Kidney (tissue), 13 donors: ENCODE measurements at regions not wholly inside any gene's neighbourhood (a gene's known extent, or its start where the extent isn't known, plus 50 kb on each side); places are given as distances from the start of the nearest gene placed in this dataset.

Experiments
- DNase-seq, 5 donors: peaks; one replicate each; pipeline ENCODE4 v3.0.0-alpha.2; 2013 to 2020
- FAIRE-seq: peaks from 2 replicates; lab custom pipeline; 2012; peaks lifted over from hg19 to GRCh38; lab: Jason Lieb, UNC
- H3K27ac ChIP-seq, 2 donors: one replicate each; pipeline ENCODE4 v1.7.0; 2013; ENCODE audit warnings: low read depth in 2 of 2, low read length in 2 of 2, inconsistent platforms in 1 of 2
- H3K27me3 ChIP-seq: one replicate; pipeline ENCODE4 v1.7.1; 2013; ENCODE audit warnings: low read length, inconsistent platforms; ENCODE audit not compliant: control insufficient read depth, insufficient read depth
- H3K36me3 ChIP-seq, 3 donors: one replicate each; pipeline versions ENCODE4 v1.7.0 to v1.7.1; 2013; ENCODE audit warnings: low read length in 3 of 3, control low read depth in 1 of 3, inconsistent platforms in 1 of 3; ENCODE audit not compliant: insufficient read depth in 3 of 3, control insufficient read depth in 2 of 3
- H3K4me1 ChIP-seq, 3 donors: one replicate each; pipeline versions ENCODE4 v1.7.0 to v1.7.1; 2013; ENCODE audit warnings: low read length in 3 of 3, inconsistent platforms in 1 of 3, low read depth in 1 of 3; ENCODE audit not compliant: control insufficient read depth in 2 of 3, insufficient read depth in 2 of 3
- H3K4me3 ChIP-seq, 3 donors: one replicate each; pipeline versions ENCODE4 v1.7.0 to v1.8.1; 2013; ENCODE audit warnings: low read length in 3 of 3, control low read depth in 1 of 3, inconsistent platforms in 1 of 3
- H3K9ac ChIP-seq, 3 donors: one replicate each; pipeline versions ENCODE4 v1.7.0 to v1.7.1; 2013; ENCODE audit warnings: low read length in 3 of 3, control low read depth in 1 of 3, inconsistent platforms in 1 of 3
- H3K9me3 ChIP-seq, 3 donors: one replicate each; pipeline versions ENCODE4 v1.7.0 to v1.7.1; 2013; ENCODE audit warnings: low read length in 3 of 3, control low read depth in 1 of 3, inconsistent platforms in 1 of 3; ENCODE audit not compliant: control insufficient read depth in 2 of 3, insufficient read depth in 1 of 3
- CTCF ChIP-seq: IDR thresholded peaks from 3 replicates; pipeline ENCODE4 v1.5.1; 2012; ENCODE audit warnings: mild to moderate bottlenecking, moderate library complexity, borderline replicate concordance; ENCODE audit not compliant: insufficient read depth; ENCODE audit errors: extremely low read depth
- intact Hi-C: fragments of 100-400 bp; cut with DNase I; formaldehyde crosslinking; loops from one replicate; pipeline ENCODE4 v1.11.1; 2022
- donor health status: control.
- donor health status: control.
- donor health status: control.
- donor health status: control.
- donor health status: control.
- donor health status: DM: yes; HTN: yes; CAD: no.
- donor health status: Normal renal cell carcinoma (clear cell type).

GRCh38 chr4:162707962-162708361, 458.7 kb downstream of the NAF1 start:
- intact Hi-C loops, result no loop called here
- H3K9ac ChIP-seq, result no peak overlapping the region

GRCh38 chr4:162706632-162707031, 460.1 kb downstream of the NAF1 start:
- H3K27ac ChIP-seq, result no peak overlapping the region
- no peak for FAIRE-seq
- no peak overlapping the region for H3K9ac ChIP-seq
- no peak for TF ChIP-seq CTCF
- intact Hi-C loops, result no loop called here
- DNase-seq, result no peak
- H3K36me3 ChIP-seq, result no peaks in the 10 kb centered on the region
- H3K4me1 ChIP-seq, result no peaks in the 10 kb centered on the region
- no peaks in the 10 kb centered on the region for H3K9me3 ChIP-seq
- no peaks in the 10 kb centered on the region for H3K27me3 ChIP-seq
- no peak overlapping the region for H3K4me3 ChIP-seq

More at GRCh38 chr4:162707962-162708361, 458.7 kb downstream of the NAF1 start:
- Histone ChIP-seq H3K4me1 (no peaks in the 10 kb centered on the region), H3K4me3 (no peak overlapping the region), H3K9me3 (no peaks in the 10 kb centered on the region), H3K27ac (no peak overlapping the region), H3K27me3 (no peaks in the 10 kb centered on the region), H3K36me3 (no peaks in the 10 kb centered on the region)
- no peak for TF ChIP-seq CTCF
- DNase-seq, result no peak
- FAIRE-seq, result no peak

GRCh38 chr4:162706051-162706450, 460.6 kb downstream of the NAF1 start:
- H3K9ac ChIP-seq, result no peak overlapping the region
- no peaks in the 10 kb centered on the region for H3K9me3 ChIP-seq
- H3K27ac ChIP-seq, result no peak overlapping the region
- TF ChIP-seq CTCF, result no peak
- intact Hi-C loops, result no loop called here
- DNase-seq (no peak), FAIRE-seq (no peak)
- no peak overlapping the region for H3K4me3 ChIP-seq
- no peaks in the 10 kb centered on the region for H3K4me1 ChIP-seq
- H3K36me3 ChIP-seq, result no peaks in the 10 kb centered on the region
- H3K27me3 ChIP-seq, result no peaks in the 10 kb centered on the region

GRCh38 chr4:162705130-162705803, 461.4 kb downstream of the NAF1 start:
- no peaks in the 10 kb centered on the region for H3K36me3 ChIP-seq
- no peaks in the 10 kb centered on the region for H3K9me3 ChIP-seq
- no peak overlapping the region for H3K9ac ChIP-seq
- DNase-seq, result no peak
- H3K27me3 ChIP-seq, result no peaks in the 10 kb centered on the region
- H3K27ac ChIP-seq, result no peak overlapping the region
- no peak for TF ChIP-seq CTCF
- FAIRE-seq, result no peak
- H3K4me3 ChIP-seq, result no peak overlapping the region
- intact Hi-C loops, result no loop called here
- H3K4me1 ChIP-seq, result no peaks in the 10 kb centered on the region
